HK-2 (cell line): ENCODE measurements at regions not wholly inside any gene's neighbourhood (a gene's known extent, or its start where the extent isn't known, plus 50 kb on each side); places are given as distances from the start of the nearest gene placed in this dataset.
"Not testable (repeated sequence)": the region's sequence is repeated elsewhere in the genome, so short reads cannot be mapped to it uniquely, and the experiment has no call there.

Experiments
- DNase-seq: peaks from one replicate; pipeline ENCODE4 v3.0.0-alpha.2; 2018; ENCODE audit not compliant: unreplicated experiment

DNA sequence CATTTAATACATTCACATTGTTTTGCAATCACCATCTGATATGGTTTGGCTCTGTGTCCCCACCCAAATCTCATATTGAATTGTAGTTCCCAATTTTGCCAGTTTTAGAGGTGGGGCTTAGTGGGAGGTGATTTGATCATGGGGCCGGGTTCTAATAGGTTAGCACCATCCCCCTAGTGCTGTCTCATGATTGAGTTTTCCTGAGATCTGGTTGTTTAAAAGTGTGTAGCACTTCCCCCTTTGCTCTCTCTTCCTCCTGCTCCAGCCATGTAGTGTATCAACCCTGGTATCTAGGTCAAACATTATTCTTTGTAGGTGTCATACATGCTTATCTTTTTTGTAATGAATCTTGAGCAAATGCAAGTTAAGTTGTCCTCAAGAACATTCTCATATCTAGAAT, 83.3 kb upstream of the KIT start:
- no peak for DNase-seq

DNA sequence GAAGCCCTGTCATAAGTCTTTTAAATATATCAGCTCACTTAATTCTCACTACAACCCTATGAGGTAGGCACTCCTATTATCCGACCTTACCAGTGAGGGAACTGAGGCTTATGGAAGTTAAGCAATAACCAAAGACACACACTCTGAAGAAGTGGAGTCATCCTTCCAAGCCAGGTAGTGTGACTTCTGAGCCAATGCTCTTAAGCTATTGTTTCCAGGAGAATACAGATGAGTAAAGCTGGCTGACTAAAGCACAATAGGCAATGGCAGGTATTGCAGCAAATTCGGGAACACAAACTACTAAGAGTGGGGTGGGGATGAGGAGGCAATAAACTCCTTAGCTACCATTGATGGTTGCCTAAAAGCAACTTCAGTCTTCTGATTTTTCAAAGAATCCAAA, 81.8 kb upstream of the KIT start:
- DNase-seq: no peak

DNA sequence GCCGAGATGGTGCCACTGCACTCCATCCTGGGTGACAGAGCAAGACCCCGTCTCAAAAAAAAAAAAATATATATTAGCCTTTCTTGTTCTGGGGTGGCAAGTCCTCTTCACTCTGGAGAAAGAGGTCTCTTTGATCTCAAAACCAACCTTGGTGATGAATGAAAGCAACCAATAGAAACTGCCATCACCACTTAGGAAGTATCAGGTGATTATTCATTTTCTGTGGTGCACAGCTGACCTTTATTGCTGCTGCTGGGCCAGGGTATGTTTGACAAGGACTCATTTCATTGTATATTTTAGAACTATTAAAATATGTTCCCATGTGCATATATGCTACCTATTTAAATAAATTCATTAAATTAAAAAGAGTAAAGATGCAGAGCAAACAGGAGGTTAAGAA, 76.0 kb upstream of the KIT start:
- no peak for DNase-seq

DNA sequence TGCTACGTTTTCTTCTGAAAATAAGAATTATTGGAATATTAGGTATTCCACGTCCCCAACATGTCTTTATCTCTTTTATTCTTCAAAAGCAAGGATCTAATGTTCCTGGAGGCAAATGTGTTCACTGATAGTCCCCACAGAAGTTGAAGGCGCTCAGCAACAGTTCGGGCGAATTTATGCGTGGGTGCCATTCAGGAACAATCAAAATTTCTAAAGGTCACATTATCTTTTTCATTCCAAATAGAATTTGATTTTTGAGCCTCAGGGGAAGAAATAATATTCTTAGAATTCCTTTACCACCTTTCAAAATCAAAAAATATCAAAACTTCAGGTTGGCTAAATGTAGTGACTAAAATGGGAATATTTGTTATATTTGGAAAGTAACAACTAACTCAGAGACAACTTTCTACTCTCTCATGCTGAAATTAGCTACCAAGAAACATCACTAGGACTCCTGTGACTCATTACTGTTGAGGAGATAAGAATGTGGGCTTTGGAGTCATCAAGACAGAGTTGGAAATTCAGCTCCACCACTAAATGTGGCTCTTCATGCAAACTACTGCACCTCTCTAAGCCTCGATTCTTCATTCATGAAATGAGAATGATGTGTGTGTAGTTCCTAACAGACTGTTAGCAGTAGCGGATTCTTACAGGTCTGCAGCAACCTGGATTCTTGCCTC, 72.3 kb upstream of the KIT start:
- no peak for DNase-seq

DNA sequence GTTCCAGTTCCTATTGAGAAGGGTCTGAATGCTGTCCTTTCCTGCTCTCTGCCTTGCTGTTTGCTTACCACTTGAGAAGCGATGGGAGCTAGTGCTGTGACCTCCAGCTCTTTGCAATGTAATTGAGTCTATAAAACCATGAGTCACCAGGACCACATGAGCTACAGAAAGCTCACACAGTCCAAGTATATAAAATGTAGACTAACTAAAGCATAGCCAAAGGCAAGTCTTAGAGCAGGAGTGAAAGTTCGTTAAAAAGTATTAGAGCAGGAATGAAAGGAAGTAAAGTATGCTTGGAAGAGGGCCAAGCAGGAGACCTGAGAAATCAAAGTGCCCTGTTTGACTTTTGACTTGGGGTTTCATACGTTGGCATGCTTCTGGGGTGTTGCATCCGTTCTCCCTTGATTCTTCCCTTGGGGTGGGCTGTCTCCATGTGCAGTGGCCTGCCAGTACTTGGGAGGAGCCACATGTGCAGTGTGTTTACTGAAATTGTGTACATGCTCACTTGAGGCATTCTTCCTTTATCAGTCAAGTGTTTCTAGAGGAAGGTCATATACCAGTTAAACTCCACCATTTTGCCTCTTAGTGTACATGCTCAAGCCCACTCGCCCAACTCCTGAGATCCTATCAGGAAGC, 71.3 kb upstream of the KIT start:
- no peak for DNase-seq

DNA sequence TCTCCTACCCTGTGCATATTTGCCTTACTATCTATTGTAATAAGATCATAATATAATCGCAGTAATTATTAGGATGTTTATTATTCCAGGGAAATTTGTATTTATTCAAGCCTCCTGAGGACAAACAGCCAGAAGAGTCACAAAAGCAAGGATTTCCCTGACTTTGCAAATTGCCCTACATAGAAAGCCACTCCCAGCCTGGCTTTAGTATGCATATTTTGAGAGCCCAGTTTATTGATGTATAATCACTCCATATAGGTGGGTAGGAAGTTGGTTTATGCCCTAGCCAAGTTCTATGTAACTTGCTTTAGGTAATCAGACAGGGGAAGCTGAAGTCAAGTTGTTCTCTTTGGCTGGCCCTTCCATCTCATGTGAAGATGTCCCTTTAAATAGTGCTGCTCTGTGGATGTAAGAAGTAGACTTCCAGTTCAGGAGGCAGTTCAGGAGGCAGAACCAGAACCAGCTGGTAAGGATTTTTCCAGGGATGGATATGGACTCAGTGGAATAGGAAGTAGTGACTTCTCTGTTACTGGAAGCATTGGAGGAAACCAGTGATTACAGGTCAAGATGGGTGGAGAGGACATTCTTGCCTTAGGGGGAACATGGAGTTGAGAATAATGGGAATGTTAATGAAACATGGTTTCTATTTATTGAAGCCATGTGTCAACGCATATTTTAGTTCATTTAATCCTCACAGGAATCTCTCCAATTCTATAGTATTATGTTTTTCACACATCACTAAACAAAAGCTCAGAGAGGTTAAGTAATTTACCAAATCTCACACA, 70.5 kb upstream of the KIT start:
- DNase-seq: no peak

DNA sequence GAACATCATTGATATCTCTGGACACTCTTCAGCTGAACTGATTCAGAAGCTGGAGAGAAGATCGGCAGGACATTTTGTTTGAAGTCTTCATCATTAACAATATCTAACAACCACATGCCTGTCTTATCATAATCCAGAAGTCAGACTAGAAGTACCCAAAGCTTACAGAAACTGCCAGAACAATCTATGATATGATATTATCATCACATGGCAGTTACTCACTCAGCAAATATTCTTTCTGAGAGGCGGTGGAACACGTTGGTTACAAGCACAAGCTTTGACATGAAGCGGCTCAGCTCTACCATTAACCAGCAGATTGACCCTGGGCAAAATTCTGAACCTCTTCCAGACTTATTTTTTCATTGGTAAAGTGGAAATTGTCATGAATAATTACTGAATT, 69.4 kb upstream of the KIT start:
- DNase-seq: no peak

DNA sequence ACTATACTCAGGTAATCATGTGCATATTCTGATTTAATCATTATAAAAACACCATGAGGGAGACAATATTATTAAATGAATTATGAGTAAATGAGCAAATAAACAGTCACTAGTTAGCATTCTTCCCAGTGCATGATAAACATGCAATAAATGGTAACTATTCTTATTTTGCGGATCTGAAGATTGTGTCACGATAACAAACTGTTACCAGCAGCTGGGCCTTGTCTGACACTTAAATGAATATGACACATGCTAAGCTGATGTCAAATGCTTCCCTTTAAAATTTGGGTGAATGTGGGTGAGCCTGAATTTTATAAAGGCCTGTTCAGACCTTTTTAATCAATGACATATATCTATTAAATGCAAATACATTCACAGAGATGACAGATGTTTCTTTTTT, 68.2 kb upstream of the KIT start:
- DNase-seq: no peak

DNA sequence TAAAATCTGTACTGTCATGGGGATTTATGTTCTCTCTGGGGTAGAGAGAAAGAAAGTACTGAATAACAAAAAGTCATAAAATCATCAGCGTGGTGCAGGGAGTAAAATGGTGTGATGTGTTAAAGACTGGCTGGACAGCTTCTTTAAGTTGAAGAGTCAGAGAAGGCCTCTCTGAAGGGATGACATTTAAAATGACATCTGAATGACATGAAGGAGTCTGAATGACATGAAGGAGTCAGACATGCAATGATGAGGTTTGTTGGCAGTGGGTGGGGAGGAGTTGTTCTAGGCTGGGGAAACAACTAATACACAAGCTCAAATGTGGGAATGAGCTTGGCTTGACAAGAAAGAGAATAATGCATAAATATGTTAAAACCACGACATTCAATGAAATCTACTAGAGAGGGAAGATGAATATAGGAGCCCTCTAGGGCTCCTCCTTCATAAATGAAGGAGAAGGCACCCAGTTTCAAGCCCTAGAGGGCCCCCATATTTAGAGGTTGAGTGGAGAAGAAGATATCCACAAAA, 63.9 kb upstream of the KIT start:
- DNase-seq: no peak

DNA sequence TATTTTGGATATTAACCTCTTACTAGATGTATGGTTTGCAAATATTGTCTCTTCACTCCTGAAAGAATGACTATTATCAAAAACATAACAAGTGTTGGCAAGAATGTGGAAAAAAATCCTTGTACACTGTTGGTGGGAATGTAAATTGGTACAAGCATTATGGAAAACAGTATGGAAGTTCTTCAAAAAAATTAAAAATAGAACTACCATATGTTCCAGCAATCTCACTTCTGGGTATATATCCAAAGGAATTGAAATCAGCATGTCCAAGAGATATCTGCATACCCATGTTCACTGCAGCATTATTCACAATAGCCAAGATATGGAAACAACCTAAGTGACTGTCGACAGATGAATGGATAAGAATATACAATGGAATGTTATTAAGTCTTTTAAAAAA, 61.6 kb upstream of the KIT start:
- DNase-seq: no peak

DNA sequence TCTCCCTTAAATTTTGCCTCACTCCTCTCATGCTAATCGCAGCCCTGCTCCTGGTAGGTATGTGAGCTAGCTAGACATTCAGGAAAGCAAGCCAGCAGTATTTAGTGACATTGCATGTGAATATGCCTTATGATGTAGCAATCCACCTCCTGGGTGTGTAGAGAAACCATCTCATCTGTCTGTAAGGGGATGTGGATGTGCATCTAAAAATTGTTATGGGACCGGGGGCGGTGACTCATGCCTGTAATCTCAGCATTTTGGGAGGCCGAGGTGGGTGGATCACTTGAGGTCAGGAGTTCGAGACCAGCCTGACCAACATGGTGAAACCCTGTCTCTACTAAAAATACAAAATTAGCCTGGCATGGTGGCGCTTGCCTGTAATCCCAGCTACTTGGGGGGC, 60.1 kb upstream of the KIT start:
- DNase-seq: not testable (repeated sequence)

DNA sequence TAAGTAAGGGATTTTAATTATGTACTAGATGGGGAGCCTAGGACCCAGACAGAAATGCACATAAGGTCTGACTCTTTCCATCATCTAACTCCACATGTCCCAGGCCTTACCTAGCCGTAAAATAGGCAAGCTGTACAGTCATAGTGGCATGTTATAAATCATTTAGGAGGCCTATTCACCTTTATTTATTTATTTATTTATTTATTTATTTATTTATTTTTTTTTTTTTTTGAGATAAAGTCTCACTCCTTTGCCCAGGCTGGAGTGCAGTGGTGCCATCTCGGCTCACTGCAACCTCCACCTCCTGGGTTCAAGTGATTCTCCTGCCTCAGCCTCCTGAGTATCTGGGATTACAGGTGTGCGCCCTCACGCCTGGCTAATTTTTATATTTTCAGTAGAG, 55.6 kb upstream of the KIT start:
- DNase-seq: not testable (repeated sequence)

DNA sequence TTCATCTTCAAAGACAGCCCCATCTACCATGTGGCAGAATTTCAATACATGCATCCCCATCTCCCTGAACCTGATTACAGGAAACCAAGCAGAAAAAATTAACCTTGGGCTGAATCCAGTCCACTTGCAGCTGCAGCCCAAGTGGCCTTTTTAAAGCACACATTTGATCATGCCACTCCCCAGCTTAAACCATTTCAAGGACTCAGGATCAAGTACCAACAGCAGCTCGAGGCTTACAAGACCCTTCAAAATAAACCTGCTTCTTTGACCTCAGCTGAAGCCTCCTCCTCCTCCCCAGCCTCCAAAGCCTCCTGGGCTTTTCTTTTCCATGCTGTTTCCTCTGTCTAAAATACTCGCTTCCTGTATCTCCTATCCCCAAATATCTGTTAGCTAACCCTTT, 50.7 kb upstream of the KIT start:
- DNase-seq: no peak

DNA sequence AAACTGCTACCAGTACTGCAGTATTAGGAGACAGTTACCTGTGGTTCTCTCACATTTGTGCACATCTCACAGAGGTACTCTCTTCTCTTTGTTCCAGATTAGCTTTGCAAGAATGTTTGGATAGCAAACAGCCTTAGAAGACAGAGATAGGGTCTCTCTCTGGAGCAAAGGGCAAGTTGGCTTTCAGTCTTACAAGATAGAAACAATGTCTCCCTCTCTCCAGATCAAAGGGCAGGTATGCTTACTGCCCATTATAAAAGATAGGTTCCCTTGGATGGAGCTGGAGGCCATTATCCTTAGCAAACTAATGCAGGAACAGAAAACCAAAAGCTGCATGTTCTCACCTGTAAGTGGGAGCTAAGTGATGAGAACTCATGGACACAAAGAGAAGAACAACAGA, 50.2 kb upstream of the KIT start:
- no peak for DNase-seq
